SH-SY5Y (cell line): ENCODE measurements at regions not wholly inside any gene's neighbourhood (a gene's known extent, or its start where the extent isn't known, plus 50 kb on each side); places are given as distances from the start of the nearest gene placed in this dataset.

Experiments used
- GATA2 ChIP-seq: IDR thresholded peaks from 2 replicates; pipeline ENCODE4 v1.6.1; 2011; ENCODE audit warnings: mild to moderate bottlenecking, low read depth, low read length
- GATA3 ChIP-seq: IDR thresholded peaks from 2 replicates; pipeline ENCODE4 v1.6.1; 2011; ENCODE audit warnings: low read depth, mild to moderate bottlenecking, low read length, moderate library complexity

DNA sequence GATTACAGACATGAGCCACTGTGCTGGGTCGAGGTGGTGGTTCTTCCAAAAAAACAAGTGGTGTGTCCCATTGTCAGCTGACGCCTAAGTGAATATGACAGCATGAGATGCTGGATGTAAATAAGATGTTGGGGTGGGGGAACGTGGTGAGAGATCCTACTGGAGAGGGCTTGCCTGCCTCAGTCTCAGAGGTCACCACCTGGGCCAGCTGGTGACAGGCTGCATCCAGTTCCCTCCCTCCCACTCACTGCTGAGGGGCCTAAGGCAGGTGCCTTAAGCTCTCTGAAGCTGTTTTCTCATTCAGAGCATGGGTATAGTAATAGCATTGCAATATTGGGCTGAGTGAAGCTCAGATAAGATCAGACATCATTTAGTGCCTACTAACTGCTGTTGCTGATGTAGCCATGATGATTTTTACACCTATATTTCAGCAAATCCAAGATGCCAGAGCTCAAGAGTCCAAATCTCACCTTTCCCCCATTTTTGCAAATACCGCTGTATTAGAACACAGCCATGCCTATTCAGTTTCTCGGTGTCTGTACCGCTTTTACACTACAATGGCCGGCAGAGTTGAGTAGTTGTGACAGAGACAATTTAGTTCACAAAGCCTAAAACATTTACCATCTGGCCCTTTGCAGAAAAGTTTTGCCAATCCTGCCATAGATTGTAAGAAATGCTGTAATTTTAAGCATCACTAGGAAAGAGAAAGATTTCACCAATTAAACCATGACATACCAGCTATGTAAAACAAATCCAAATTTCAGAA lies 171.3 kb downstream of the ANKRD60 start:
- no peak for TF ChIP-seq GATA3
- TF ChIP-seq GATA2 = no peak
